OCI-LY3 (cell line): ENCODE measurements at regions not wholly inside any gene's neighbourhood (a gene's known extent, or its start where the extent isn't known, plus 50 kb on each side); places are given as distances from the start of the nearest gene placed in this dataset.

ENCODE experiments used
- H2AFZ ChIP-seq: fragments of 200-600, 300-600 bp; shearing (Covaris generic); 2 replicates; pipeline ENCODE4 v1.6.0; 2014; ENCODE audit warnings: antibody characterized with exemption, low read depth, low read length
- H3K27ac ChIP-seq: fragments of 200-600, 300-600 bp; sonication (generic); 2 replicates; pipeline ENCODE4 v1.5.1; 2014; ENCODE audit warnings: mild to moderate bottlenecking, low read length, moderate library complexity, mixed read lengths
- H3K27me3 ChIP-seq: fragments of 200-600, 300-600 bp; sonication (generic); 2 replicates; pipeline ENCODE4 v1.6.1; 2014; ENCODE audit warnings: low read depth, low read length, mixed read lengths
- H3K36me3 ChIP-seq: fragments of 200-600, 300-600 bp; sonication (generic); replicated peaks from 2 replicates; pipeline ENCODE3; 2014; ENCODE audit warnings: low read depth, low read length, mixed read lengths
- H3K4me1 ChIP-seq: fragments of 300-600, 200-600 bp; sonication (generic); 2 replicates; pipeline ENCODE4 v1.6.1; 2014; ENCODE audit warnings: low read length, mixed read lengths
- H3K4me2 ChIP-seq: fragments of 200-600, 300-600 bp; sonication (generic); 2 replicates; pipeline ENCODE4 v1.6.1; 2014; ENCODE audit warnings: low read length, mixed read lengths
- H3K4me3 ChIP-seq: fragments of 300-600, 200-600 bp; sonication (generic); 2 replicates; pipeline ENCODE4 v1.5.1; 2014; ENCODE audit warnings: antibody characterized with exemption, mild to moderate bottlenecking, low read length, moderate library complexity
- H3K79me2 ChIP-seq: fragments of 300-600, 200-600 bp; shearing (Covaris generic); 2 replicates; pipeline ENCODE4 v1.6.1; 2014; ENCODE audit warnings: mild to moderate bottlenecking, low read length, mixed read lengths
- H3K9ac ChIP-seq: fragments of 300-600, 200-600 bp; shearing (Covaris generic); 2 replicates; pipeline ENCODE4 v1.6.0; 2014; ENCODE audit warnings: mild to moderate bottlenecking, low read length, moderate library complexity
- H3K9me3 ChIP-seq: fragments of 200-600, 300-600 bp; shearing (Covaris generic); 2 replicates; pipeline ENCODE4 v1.6.1; 2014; ENCODE audit warnings: low read length, mixed read lengths; ENCODE audit not compliant: insufficient read depth
- H4K20me1 ChIP-seq: fragments of 200-600, 300-600 bp; sonication (generic); 2 replicates; pipeline ENCODE4 v1.6.1; 2016; ENCODE audit warnings: low read length, mixed read lengths; ENCODE audit not compliant: insufficient read depth
- CTCF ChIP-seq: fragments of 200-600, 300-600 bp; sonication (generic); IDR thresholded peaks from 2 replicates; pipeline ENCODE4 v1.5.1; 2014; ENCODE audit warnings: antibody characterized with exemption, low read length, low read depth
- EZH2phosphoT487 ChIP-seq: fragments of 200-600 bp; shearing (Covaris generic); IDR thresholded peaks from 2 replicates; pipeline ENCODE4 v1.6.1; 2018; ENCODE audit warnings: antibody characterized with exemption, mixed run types, low read depth

- no peaks in the 10 kb centered on the region for H3K36me3 ChIP-seq
- no peak overlapping the region for H3K4me3 ChIP-seq
- TF ChIP-seq CTCF (no peak), EZH2phosphoT487 (no peak)
- no peak overlapping the region for H3K4me2 ChIP-seq
- H2AFZ ChIP-seq: no peak overlapping the region
- H4K20me1 ChIP-seq: no peaks in the 10 kb centered on the region
- H3K79me2 ChIP-seq: no peaks in the 10 kb centered on the region
- no peaks in the 10 kb centered on the region for H3K27me3 ChIP-seq
- no peaks in the 10 kb centered on the region for H3K9me3 ChIP-seq
- no peak overlapping the region for H3K9ac ChIP-seq
- H3K27ac ChIP-seq: no peak overlapping the region
- peaks cover 7% of the 10 kb centered on the region; the same call in 1 of the 2 replicates for H3K4me1 ChIP-seq
Measured at GRCh38 chrX:150038315-150038714, 100.0 kb upstream of the EOLA2 start.

- no peak overlapping the region for H3K9ac ChIP-seq
- no peak overlapping the region for H3K27ac ChIP-seq
- no peaks in the 10 kb centered on the region for H3K79me2 ChIP-seq
- H3K27me3 ChIP-seq: no peaks in the 10 kb centered on the region
- H3K4me1 ChIP-seq: peaks cover 7% of the 10 kb centered on the region; the same call in 1 of the 2 replicates
- no peaks in the 10 kb centered on the region for H3K36me3 ChIP-seq
- H3K4me2 ChIP-seq: no peak overlapping the region
- H3K9me3 ChIP-seq: no peaks in the 10 kb centered on the region
- TF ChIP-seq CTCF (no peak), EZH2phosphoT487 (no peak)
- H4K20me1 ChIP-seq: no peaks in the 10 kb centered on the region
- no peak overlapping the region for H3K4me3 ChIP-seq
- no peak overlapping the region for H2AFZ ChIP-seq
Measured at GRCh38 chrX:150038986-150039599, 100.8 kb upstream of the EOLA2 start.

GRCh38 chrX:150041208-150041607 lies 102.9 kb upstream of the EOLA2 start:
- no peaks in the 10 kb centered on the region for H4K20me1 ChIP-seq
- TF ChIP-seq CTCF (no peak), EZH2phosphoT487 (no peak)
- H3K4me1 ChIP-seq: peaks cover 7% of the 10 kb centered on the region; the same call in 1 of the 2 replicates
- no peaks in the 10 kb centered on the region for H3K36me3 ChIP-seq
- H3K79me2 ChIP-seq: no peaks in the 10 kb centered on the region
- no peaks in the 10 kb centered on the region for H3K9me3 ChIP-seq
- H3K9ac ChIP-seq: no peak overlapping the region
- no peak overlapping the region for H2AFZ ChIP-seq
- H3K4me3 ChIP-seq: no peak overlapping the region
- H3K27ac ChIP-seq: no peak overlapping the region
- no peaks in the 10 kb centered on the region for H3K27me3 ChIP-seq
- H3K4me2 ChIP-seq: no peak overlapping the region

GRCh38 chrX:150044556-150044955 lies 106.3 kb upstream of the EOLA2 start:
- no peaks in the 10 kb centered on the region for H3K79me2 ChIP-seq

More at GRCh38 chrX:150044556-150044955, 106.3 kb upstream of the EOLA2 start:
- no peaks in the 10 kb centered on the region for H3K4me1 ChIP-seq
- no peaks in the 10 kb centered on the region for H3K36me3 ChIP-seq
- H3K27me3 ChIP-seq: no peaks in the 10 kb centered on the region
- TF ChIP-seq EZH2phosphoT487 (no peak), CTCF (no peak)
- H3K4me3 ChIP-seq: no peak overlapping the region
- no peak overlapping the region for H3K9ac ChIP-seq
- no peak overlapping the region for H2AFZ ChIP-seq
- H3K4me2 ChIP-seq: no peak overlapping the region
- no peaks in the 10 kb centered on the region for H4K20me1 ChIP-seq
- no peak overlapping the region for H3K27ac ChIP-seq
- H3K9me3 ChIP-seq: no peaks in the 10 kb centered on the region
